HG03354 (cell line): ENCODE measurements at regions not wholly inside any gene's neighbourhood (a gene's known extent, or its start where the extent isn't known, plus 50 kb on each side); places are given as distances from the start of the nearest gene placed in this dataset.
"Not testable (repeated sequence)": the region's sequence is repeated elsewhere in the genome, so short reads cannot be mapped to it uniquely, and the experiment has no call there.

Experiments used
- ATAC-seq: cut with Tn5 transposase; IDR thresholded peaks from one replicate; pipeline ENCODE4 v1.9.1; 2021; ENCODE audit warnings: mild to moderate bottlenecking; ENCODE audit not compliant: unreplicated experiment, poor library complexity, severe bottlenecking

DNA sequence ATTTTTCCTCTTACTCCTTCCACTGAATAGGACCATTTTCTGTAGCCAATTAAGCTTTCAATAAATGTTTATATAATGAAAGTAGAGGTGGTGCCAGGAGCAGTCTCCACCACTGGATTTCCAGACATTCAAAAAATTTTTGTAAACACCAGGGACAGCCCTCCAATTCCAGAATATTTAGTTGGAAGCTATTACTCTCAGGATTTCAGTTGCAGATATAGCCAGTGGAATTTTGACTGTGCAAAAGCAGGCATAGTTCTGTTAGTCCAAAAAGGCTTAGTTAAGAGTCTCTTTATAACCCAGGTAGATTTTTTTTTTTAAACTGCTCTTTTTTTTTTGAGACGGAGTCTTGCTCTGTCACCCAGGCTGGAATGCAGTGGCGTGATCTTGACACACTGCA is 138.1 kb upstream of the DMRT1 start:
- no peak for ATAC-seq

DNA sequence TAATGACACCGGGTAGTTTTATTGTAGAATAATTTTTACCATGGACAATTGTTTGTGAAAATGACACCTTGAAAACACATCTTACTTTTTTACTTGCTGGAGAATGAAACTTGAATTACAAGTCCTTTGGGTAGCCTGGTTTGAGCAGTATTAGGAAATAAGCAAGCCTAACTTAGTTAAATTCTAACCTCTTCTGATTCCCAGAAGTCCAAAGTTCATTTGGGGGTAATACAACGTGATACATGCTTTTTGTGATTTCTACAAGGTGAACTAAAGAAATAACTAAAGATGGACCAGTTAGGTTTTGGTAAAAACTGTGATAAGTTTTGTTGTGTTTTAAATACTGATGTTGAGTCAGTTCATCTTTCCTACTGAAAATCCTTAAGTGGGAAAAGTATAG is 135.4 kb upstream of the DMRT1 start:
- ATAC-seq = no peak

DNA sequence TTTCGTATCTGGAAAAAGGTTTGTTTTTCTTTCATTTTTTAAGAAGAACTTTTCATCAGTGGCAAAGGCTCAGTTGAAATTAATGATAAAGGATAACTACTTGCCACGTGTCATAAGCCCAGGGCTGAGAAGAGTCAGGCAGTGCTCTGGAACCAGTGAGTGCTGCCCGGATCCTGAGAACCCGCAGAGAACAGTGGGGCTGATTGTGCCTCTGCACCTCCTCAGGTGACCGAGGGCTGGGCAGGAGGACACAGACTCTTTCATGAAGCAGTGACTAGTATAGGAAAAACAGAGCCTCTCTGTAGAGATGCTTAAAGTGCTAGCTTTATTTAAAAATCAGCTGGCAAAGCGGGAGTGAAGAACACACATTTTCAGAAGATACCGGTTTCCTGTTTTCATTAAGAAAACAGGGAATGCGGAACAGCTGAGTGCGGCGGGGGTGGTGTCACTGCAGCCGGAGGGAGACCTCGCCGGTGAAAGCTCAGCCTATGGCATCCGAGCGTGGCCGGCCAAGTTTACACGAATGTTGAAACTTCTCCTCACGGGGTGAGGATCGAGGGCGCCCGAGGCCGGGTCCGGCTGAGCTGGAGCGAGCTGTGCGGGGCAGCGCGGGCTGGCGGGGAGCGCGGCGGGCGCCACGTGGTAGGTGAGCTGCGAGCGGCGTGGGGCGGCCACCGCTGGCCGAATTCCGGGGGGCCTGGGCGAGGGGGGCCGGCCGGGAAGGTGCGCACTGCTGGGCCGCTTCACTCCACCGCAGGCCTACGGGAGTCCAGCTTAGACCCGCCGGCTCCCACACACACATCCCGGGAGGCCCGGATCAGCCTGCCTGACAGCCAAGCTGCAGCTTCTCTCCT is 134.7 kb upstream of the DMRT1 start:
- ATAC-seq = peak; percentile 65

DNA sequence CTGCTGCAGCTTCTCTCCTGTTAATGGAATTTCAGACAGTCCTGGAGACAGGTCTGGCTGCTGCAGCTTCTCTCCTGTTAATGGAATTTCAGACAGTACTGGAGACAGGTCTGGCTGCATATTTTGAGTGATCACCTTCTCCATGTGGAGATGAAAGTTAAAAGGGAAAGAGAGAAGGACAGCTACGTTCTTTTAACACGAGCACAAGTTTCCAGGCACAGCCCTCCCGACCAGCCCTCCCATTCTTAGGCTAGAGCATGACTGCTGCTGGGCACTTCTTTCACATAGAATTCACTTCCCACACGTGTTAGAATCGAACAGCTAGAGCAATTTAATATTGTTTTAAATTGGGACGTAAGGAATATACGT is 133.3 kb upstream of the DMRT1 start:
- no peak for ATAC-seq

DNA sequence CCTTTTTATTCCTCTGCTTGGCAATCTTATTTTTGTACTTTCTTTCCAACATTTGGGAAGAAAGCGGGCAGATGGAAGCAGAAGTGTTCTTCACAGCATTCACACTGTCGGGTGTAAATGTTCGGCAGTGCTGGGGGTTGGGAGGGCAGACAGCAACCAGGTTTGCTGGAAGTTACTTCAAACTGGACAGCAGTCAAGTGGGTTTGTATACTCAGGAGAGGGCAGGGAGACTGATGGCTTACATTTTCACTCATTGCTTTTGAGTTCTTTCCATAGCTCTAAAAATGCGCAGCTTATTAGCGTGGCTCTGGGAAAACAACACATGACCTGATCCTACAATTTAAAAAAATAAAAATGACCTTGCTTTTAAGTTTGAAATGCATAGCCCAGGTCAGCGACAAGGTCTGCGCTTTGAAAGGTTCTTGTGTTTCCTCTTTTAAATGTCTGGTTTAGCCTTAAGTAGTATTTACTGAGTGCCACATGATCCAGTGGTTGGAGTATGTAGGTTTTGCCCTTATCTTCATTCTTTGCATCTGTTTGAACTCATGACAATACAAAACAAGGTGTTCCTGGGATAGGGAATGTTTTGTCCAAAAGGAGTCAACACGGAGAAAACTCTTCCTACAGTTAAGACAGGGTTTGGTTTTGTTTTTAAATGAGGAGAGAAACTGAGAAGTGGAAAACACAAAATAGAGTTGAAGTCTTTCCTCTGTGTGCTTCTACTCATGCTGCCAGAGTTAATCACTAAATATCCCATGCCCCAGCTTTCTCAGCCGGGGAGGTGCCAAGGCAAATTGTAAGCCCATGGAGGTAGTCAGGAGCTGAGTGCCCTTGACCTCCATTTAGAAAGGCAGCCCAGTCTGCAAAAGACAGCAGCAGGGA is 132.7 kb upstream of the DMRT1 start:
- ATAC-seq = no peak

DNA sequence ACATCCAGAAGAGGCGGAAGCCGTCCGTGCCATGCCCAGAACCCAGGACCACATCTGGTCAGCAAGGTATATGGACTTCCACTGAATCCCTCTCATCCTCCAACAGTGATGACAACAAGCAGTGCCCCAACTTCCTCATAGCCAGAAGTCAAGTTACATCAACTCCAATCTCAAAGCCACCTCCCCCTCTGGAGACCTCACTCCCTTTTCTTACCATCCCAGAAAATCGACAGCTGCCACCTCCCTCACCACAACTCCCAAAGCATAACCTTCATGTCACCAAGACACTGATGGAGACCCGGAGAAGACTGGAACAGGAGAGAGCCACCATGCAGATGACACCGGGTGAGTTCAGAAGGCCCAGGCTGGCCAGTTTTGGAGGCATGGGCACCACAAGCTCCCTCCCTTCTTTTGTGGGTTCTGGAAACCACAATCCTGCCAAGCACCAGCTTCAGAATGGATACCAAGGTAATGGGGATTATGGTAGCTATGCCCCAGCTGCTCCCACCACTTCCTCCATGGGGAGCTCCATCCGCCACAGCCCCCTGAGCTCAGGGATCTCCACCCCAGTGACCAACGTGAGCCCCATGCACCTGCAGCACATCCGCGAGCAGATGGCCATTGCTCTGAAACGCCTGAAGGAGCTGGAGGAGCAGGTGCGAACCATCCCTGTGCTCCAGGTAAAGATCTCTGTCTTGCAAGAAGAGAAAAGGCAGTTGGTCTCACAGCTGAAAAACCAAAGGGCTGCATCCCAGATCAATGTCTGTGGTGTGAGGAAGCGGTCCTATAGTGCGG is 130.3 kb upstream of the DMRT1 start:
- ATAC-seq = no peak

DNA sequence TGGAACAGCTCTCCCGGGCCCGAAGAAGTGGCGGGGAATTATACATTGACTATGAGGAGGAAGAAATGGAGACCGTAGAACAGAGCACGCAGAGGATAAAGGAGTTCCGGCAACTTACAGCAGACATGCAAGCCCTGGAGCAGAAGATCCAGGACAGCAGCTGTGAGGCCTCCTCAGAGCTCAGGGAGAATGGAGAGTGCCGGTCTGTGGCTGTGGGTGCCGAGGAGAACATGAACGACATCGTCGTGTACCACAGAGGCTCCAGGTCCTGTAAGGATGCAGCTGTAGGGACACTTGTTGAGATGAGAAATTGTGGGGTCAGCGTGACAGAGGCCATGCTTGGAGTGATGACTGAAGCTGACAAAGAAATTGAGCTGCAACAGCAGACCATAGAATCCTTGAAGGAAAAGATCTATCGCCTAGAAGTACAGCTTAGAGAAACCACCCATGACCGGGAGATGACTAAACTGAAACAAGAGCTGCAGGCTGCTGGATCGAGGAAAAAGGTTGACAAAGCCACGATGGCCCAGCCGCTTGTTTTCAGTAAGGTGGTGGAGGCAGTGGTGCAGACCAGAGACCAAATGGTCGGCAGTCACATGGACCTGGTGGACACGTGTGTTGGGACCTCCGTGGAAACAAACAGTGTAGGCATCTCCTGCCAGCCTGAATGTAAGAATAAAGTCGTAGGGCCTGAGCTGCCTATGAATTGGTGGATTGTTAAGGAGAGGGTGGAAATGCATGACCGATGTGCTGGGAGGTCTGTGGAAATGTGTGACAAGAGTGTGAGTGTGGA is 129.5 kb upstream of the DMRT1 start:
- no peak for ATAC-seq

DNA sequence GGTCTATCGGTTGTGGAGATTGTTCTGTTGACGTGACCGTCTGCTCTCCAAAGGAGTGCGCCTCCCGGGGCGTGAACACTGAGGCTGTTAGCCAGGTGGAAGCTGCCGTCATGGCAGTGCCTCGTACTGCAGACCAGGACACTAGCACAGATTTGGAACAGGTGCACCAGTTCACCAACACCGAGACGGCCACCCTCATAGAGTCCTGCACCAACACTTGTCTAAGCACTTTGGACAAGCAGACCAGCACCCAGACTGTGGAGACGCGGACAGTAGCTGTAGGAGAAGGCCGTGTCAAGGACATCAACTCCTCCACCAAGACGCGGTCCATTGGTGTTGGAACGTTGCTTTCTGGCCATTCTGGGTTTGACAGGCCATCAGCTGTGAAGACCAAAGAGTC is 128.9 kb upstream of the DMRT1 start:
- ATAC-seq = no peak

DNA sequence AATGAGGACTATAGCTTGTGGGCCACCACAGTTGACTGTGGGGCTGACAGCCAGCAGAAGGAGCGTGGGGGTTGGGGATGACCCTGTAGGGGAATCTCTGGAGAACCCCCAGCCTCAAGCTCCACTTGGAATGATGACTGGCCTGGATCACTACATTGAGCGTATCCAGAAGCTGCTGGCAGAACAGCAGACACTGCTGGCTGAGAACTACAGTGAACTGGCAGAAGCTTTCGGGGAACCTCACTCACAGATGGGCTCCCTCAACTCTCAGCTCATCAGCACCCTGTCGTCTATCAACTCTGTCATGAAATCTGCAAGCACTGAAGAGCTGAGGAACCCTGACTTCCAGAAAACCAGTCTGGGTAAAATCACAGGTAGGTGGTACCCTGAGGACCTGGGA is 128.4 kb upstream of the DMRT1 start:
- ATAC-seq = no peak

DNA sequence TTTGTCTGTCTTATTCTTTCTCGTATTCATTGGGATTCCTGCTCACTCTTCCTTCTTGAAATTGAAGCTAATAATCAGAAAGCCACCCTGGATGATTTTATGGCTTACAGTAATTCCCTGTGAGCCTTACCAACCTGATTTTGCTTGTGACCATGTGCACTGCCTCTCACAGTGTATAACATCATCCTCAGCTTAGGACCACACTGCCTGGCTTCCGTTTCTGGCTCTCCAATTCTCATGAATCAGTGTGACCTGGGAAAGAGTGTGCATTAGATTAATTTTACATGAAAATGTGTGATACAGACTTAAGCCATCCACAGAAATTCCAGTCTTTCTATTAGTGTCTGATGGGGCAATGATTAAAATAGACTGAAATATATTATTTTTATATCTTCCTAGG is 126.8 kb upstream of the DMRT1 start:
- ATAC-seq = no peak

DNA sequence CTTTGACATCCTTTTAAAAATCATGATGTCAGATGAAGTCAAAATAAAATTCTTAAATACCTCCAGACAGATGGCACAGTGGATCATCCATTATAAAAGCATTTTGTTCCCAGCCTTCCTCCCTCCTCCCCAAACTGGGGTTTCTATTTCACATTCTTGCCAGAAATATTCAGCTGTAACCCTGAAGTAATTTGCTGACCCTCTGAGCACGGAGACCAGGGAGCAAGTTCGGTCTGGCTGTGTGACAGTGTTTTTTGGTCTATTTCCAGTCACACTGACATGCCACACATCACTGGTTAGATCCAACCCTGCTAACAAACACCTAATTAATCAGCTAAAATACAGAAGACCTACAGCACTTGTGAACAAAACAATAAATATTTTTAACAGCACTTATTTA is 126.2 kb upstream of the DMRT1 start:
- no peak for ATAC-seq

DNA sequence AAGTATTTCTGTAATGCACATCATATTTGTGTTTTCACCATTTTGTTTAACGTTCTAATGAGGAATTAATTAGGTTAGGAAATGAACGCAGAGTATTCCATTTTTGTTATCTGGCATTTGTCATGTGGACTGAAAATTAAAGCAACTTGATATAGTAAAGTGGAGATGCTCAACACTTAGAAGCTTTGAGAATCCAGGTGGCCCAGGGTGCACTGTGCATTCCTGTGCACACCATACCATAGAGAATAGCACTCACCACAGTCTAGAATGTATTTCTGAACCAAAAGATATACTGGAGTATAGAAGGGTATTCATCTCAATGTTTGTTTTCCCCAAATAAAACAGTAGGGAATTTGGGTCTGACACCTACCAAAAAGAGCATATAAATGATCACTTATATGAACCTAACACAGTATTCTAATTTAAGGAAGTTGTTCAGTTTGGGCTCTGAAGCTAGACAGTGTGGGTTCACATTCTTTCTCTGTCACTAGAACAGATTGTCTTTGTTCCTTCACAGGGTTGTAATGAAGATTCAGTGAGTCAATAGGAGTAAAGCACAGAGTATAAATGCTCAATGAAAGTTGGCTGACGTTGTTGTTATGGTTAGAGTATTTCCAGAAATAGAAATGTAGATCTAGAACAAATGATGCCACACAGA is 125.6 kb upstream of the DMRT1 start:
- ATAC-seq = no peak

DNA sequence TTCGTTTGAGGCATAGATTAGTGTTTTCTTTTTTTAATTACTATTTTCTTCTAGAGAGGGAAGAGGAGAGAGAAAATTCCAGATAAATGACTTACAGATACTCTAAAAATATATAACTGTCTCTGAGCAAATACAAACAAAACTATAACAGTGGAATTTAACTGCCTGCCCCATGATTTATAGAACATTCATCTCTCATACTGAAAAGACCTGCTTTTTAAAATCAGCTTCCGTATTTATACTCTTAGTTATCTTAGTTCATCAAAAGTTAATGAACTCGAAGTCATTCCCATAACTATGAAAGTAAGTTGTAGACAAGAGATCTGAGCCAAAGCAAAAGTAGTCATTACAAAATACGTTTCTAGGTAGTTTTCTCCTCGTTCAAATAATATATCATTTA is 123.8 kb upstream of the DMRT1 start:
- no peak for ATAC-seq

DNA sequence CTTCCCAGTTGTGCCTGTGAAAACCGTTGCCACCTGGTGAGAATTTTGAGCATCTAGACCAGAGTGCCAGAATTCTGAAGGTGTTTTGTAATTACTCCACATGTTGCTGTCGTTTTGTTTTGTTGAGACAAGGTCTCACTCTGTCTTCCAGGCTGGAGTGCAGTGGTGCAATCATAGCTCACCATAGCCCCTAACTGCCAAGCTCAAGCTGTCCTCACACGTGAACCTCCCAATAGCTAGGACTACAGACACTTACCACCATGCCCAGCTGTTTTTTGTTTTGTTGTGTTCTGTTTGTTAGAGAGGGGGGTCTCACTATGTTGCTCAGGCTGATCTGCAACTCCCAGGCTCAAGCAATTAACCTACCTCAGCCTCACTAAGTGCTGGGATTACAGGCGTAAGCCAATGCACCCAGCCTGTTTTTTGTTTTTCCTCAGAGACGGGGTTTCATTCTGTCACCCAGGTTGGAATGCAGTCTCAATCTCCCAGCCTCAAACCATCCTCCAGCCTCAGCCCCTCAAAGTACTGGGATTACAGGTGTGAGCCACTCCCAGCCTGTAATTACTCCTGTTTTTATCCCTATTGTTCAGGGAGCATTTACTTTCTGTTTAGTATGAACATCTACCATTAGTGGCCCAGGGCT is 121.1 kb upstream of the DMRT1 start:
- no peak for ATAC-seq

DNA sequence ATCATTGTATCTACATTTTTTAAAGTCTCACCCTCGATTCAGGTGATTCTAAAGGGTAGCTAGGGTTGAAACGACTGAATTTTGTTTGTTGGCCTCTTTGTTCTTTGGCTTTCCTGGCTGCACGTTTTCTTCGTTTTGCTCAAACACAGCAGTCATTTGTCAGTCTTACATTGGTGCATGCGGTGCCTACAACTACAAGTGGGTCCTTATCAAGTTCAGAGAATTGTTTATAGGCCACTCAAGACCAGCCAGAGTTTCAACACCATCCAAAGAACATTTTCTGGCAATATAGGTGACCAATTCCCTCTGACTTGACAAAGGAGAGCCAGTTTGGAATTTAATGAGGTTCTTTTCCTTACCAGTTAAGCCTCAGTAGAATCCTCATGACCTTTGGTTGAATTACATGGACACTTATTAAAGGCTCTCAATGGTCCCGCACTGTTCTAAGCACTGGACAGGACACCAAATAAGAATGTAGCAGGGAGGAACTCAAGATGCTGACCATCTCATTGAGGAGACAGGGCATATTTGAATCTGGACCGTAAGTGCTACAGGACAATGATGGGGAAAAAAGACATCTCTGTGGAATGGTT is 119.0 kb upstream of the DMRT1 start:
- no peak for ATAC-seq

DNA sequence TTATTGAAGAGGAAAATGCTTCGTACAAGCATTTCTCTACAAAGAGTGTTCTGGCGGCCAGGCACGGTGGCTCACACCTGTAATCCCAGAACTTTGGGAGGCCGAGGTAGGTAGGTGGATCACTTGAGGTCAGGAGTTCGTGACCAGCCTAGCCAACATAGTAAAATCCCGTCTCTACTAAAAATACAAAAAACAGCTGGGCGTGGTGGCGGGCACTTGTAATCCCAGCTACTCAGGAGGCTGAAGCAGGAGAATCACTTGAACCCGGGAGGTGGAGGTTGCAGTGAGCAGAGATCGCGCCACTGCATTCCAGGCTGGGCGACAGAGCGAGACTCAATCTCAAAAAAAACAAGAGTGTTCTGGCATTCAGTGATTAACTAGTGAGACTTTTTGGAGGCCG is 117.0 kb upstream of the DMRT1 start:
- ATAC-seq = not testable (repeated sequence)

DNA sequence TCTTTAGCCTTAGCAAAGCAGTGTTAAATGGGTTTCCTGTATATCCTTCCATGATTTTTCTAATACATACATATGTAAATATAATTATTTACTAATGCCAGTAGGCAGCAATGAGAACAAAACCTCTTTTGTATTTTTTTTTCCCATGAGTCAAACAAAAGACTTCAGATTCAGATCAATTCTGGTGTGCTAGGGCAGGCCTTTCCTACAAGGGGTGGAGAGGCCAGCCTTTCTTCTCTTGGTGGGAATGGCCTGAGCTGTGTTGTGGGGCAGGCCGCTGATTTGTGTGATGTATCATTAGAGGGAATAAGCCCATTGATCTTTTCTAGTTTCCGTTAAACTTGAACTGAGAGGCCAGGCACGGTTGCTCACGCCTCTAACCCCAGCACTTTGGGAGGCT is 115.5 kb upstream of the DMRT1 start:
- ATAC-seq = no peak

DNA sequence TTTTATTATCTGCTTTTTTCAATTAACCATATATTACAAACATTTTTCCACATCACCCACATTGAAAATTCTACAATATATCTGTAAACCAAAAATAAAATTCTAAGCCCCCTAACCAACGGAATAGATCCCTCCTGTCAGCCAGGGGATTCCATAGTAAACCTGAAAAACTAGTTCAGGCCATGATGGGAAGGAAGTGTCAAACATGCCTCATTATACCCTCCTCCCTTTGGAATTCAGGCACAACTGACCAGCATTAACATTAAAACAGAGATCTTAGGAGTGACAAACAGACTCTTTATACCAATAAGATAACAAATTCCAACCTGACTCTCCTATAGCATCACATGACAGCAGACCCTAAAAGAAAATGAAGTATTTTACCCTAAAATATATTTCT is 113.7 kb upstream of the DMRT1 start:
- ATAC-seq = no peak
